ENCODE measurements at regions not wholly inside any gene's neighbourhood (a gene's known extent, or its start where the extent isn't known, plus 50 kb on each side); places are given as distances from the start of the nearest gene placed in this dataset.
A peak's percentile ranks its signal among the peaks of the same experiment; 100 is the strongest.

- TF ChIP-seq CTCF (IDR thresholded peaks at IDR 0.05; ENCODE audit: insufficient read depth, low read depth, low read length) (peak; percentile 68), EZH2 (IDR thresholded peaks at IDR 0.05; ENCODE audit: insufficient read depth, low read length) (no peak)
These were observed 909.1 kb downstream of the FAT4 start for GRCh38 chr4:126223784-126224407.
